ENCODE measurements at regions not wholly inside any gene's neighbourhood (a gene's known extent, or its start where the extent isn't known, plus 50 kb on each side); places are given as distances from the start of the nearest gene placed in this dataset.

- TF ChIP-seq CTCF (IDR thresholded peaks at IDR 0.05; ENCODE audit: insufficient read depth, low read length) (no peak), POLR2AphosphoS5 (IDR thresholded peaks at IDR 0.05; ENCODE audit: low read depth) (no peak), REST (IDR thresholded peaks at IDR 0.05; ENCODE audit: insufficient replicate concordance, low read depth) (no peak)
These were observed 1279.7 kb downstream of the BRD1 start for GRCh38 chr22:48547971-48548370.

Measured in HL-60 (cell line).